Progenitor cell of endocrine pancreas (in vitro differentiated cells): ENCODE measurements at regions not wholly inside any gene's neighbourhood (a gene's known extent, or its start where the extent isn't known, plus 50 kb on each side); places are given as distances from the start of the nearest gene placed in this dataset.

Experiments used
- DNase-seq: peaks from one replicate; pipeline ENCODE4 v3.0.0; 2021; ENCODE audit warnings: low spot score; ENCODE audit not compliant: unreplicated experiment
- H3K27ac Mint-ChIP-seq: 2 replicates; pipeline ENCODE4 v1.8.0; 2021; ENCODE audit warnings: mild to moderate bottlenecking, moderate library complexity, mixed read lengths
- H3K27me3 Mint-ChIP-seq: 2 replicates; pipeline ENCODE4 v1.8.0; 2021; ENCODE audit warnings: mixed read lengths
- H3K36me3 Mint-ChIP-seq: 2 replicates; pipeline ENCODE4 v1.8.0; 2022; ENCODE audit warnings: mixed read lengths; ENCODE audit not compliant: insufficient read depth
- H3K4me1 Mint-ChIP-seq: 2 replicates; pipeline ENCODE4 v1.8.0; 2021; ENCODE audit warnings: low read depth, mixed read lengths
- H3K4me3 Mint-ChIP-seq: 2 replicates; pipeline ENCODE4 v1.8.0; 2021; ENCODE audit warnings: low read depth, mild to moderate bottlenecking, moderate library complexity, mixed read lengths
- H3K9me3 Mint-ChIP-seq: 2 replicates; pipeline ENCODE4 v1.8.0; 2021; ENCODE audit warnings: low read depth, mixed read lengths
- CTCF ChIP-seq: fragments of 200-600 bp; sonication (generic); IDR thresholded peaks from one replicate; pipeline ENCODE4 v1.5.0; 2021; ENCODE audit warnings: antibody characterized with exemption, mild to moderate bottlenecking; ENCODE audit not compliant: unreplicated experiment

GRCh38 chr18:26741758-26742157 is 123.7 kb downstream of the AQP4 start:
- Mint-ChIP-seq H3K4me3 (no peak overlapping the region), H3K27ac (no peak overlapping the region), H3K36me3 (no peaks in the 10 kb centered on the region), H3K27me3 (peaks cover 3% of the 10 kb centered on the region), H3K4me1 (peaks cover 11% of the 10 kb centered on the region), H3K9me3 (peaks cover 3% of the 10 kb centered on the region)
- no peak for TF ChIP-seq CTCF
- no peak for DNase-seq

GRCh38 chr18:26741048-26741447 is 124.5 kb downstream of the AQP4 start:
- Mint-ChIP-seq H3K9me3 (peaks cover 3% of the 10 kb centered on the region), H3K27ac (no peak overlapping the region), H3K27me3 (no peaks in the 10 kb centered on the region), H3K4me1 (peaks cover 6% of the 10 kb centered on the region), H3K36me3 (no peaks in the 10 kb centered on the region), H3K4me3 (no peak overlapping the region)
- no peak for TF ChIP-seq CTCF
- DNase-seq, result no peak

- Mint-ChIP-seq H3K9me3 (peaks cover 3% of the 10 kb centered on the region), H3K27ac (no peak overlapping the region), H3K27me3 (no peaks in the 10 kb centered on the region), H3K36me3 (no peaks in the 10 kb centered on the region), H3K4me3 (no peak overlapping the region), H3K4me1 (peaks cover 3% of the 10 kb centered on the region)
- DNase-seq, result no peak
- no peak for TF ChIP-seq CTCF
These were observed 125.1 kb downstream of the AQP4 start for GRCh38 chr18:26740396-26740795.

GRCh38 chr18:26738706-26739105 is 126.8 kb downstream of the AQP4 start:
- no peak overlapping the region for H3K4me3 Mint-ChIP-seq

GRCh38 chr18:26736301-26736700 is 129.2 kb downstream of the AQP4 start:
- Mint-ChIP-seq H3K9me3 (peaks cover 3% of the 10 kb centered on the region), H3K36me3 (no peaks in the 10 kb centered on the region), H3K27me3 (no peaks in the 10 kb centered on the region), H3K4me3 (no peak overlapping the region), H3K27ac (no peak overlapping the region), H3K4me1 (peaks cover 2% of the 10 kb centered on the region)
- DNase-seq, result no peak
- no peak for TF ChIP-seq CTCF

More at GRCh38 chr18:26738706-26739105, 126.8 kb downstream of the AQP4 start:
- DNase-seq, result no peak
- Mint-ChIP-seq H3K27me3 (no peaks in the 10 kb centered on the region), H3K9me3 (peaks cover 3% of the 10 kb centered on the region), H3K27ac (no peak overlapping the region), H3K36me3 (no peaks in the 10 kb centered on the region), H3K4me1 (peaks cover 2% of the 10 kb centered on the region)
- no peak for TF ChIP-seq CTCF
